Spleen (tissue), 11 donors: ENCODE measurements at regions not wholly inside any gene's neighbourhood (a gene's known extent, or its start where the extent isn't known, plus 50 kb on each side); places are given as distances from the start of the nearest gene placed in this dataset.

Experiments used
- DNase-seq: peaks from one replicate; pipeline ENCODE4 v3.0.0-alpha.2; 2020
- H3K27ac ChIP-seq, 8 donors: fragments of 200-600 bp; sonication (generic) in 7 of 8; 1 replicate in 4 of 8; 2 replicates in 4 of 8; pipeline versions ENCODE4 v1.5.0 to v1.8.0; 2016 to 2021; ENCODE audit warnings: inconsistent platforms in 4 of 8, mild to moderate bottlenecking in 4 of 8, moderate library complexity in 1 of 8
- H3K27me3 ChIP-seq, 7 donors: fragments of 200-600 bp; sonication (generic) in 6 of 7; replicated peaks in 1 of 7; 1 replicate in 4 of 7; 2 replicates in 3 of 7; pipeline versions ENCODE4 v1.5.0 to v1.8.0; 2016 to 2021; ENCODE audit warnings: inconsistent platforms in 3 of 7, mild to moderate bottlenecking in 1 of 7
- H3K36me3 ChIP-seq, 6 donors: fragments of 200-600 bp; sonication (generic) in 5 of 6; 1 replicate in 4 of 6; 2 replicates in 2 of 6; pipeline versions ENCODE4 v1.5.0 to v1.8.0; 2016 to 2021; ENCODE audit warnings: inconsistent platforms in 2 of 6
- H3K4me1 ChIP-seq, 6 donors: fragments of 200-600 bp; sonication (generic) in 5 of 6; 1 replicate in 3 of 6; 2 replicates in 3 of 6; pipeline versions ENCODE4 v1.5.0 to v1.8.0; 2016 to 2021; ENCODE audit warnings: inconsistent platforms in 3 of 6
- H3K4me3 ChIP-seq, 8 donors: fragments of 200-600 bp; sonication (generic) in 7 of 8; 1 replicate in 4 of 8; 2 replicates in 4 of 8; pipeline versions ENCODE4 v1.5.0 to v1.8.0; 2016 to 2021; ENCODE audit warnings: inconsistent platforms in 4 of 8, mild to moderate bottlenecking in 4 of 8, moderate library complexity in 2 of 8
- H3K9me3 ChIP-seq, 8 donors: fragments of 200-600 bp; sonication (generic) in 7 of 8; 1 replicate in 4 of 8; 2 replicates in 4 of 8; pipeline versions ENCODE4 v1.5.0 to v1.8.0; 2016 to 2021; ENCODE audit warnings: inconsistent platforms in 4 of 8
- CTCF ChIP-seq, 11 experiments: fragments of 200-600 bp in 7 of 11; fragments of 450-650 bp in 4 of 11; sonication (generic) in 4 of 11; IDR thresholded peaks in 8 of 11; conservative IDR thresholded peaks in 3 of 11; 1 replicate in 7 of 11; 2 replicates in 4 of 11; pipeline versions ENCODE4 v1.4.0 to v1.8.0; 2016 to 2021; ENCODE audit warnings: antibody characterized with exemption in 11 of 11, inconsistent platforms in 4 of 11, mild to moderate bottlenecking in 1 of 11
- POLR2A ChIP-seq, 3 donors: fragments of 450-650 bp; IDR thresholded peaks; one replicate each; pipeline ENCODE4 v1.5.1; 2017; ENCODE audit warnings: antibody characterized with exemption in 3 of 3, mild to moderate bottlenecking in 1 of 3
- POLR2AphosphoS5 ChIP-seq, 3 donors: sonication (generic); formaldehyde crosslinking; IDR thresholded peaks; one replicate each; pipeline ENCODE4 v1.5.1; 2017; ENCODE audit warnings: antibody characterized with exemption in 3 of 3
- WGBS, 5 donors: extraction: QIAGEN DNeasy Blood & Tissue Kit in 3 of 5; methylation state at CpG; one replicate each; pipeline versions ENCODE4 v1.1.5 to v1.1.7; 2013 to 2018; 5-methylcytosine and 5-hydroxymethylcytosine counted together
- intact Hi-C: fragments of 100-400 bp; cut with DNase I; formaldehyde crosslinking; loops from one replicate; pipeline ENCODE4 v1.15.0; 2023; ENCODE audit warnings: low total_unique reads
- donor health status: healthy with polysubstance abuse.
- donor health status: DM: no; HTN: no; CAD: no; lungs with moderate emphysema.
- donor health status: DM: no; HTN: no; CAD: no.
- donor health status: Bipolar disorder and iron deficiency.
- donor health status: healthy.
- donor health status: DM: no; HTN: no; CAD: no.
- donor health status: DM: yes; HTN: yes; CAD: no.

GRCh38 chr18:68147728-68148127 is 567.2 kb downstream of the TMX3 start:
- Histone ChIP-seq H3K27me3 (no peaks in the 10 kb centered on the region), H3K36me3 (no peaks in the 10 kb centered on the region), H3K27ac (no peak overlapping the region), H3K4me1 (no peaks in the 10 kb centered on the region), H3K9me3 (no peaks in the 10 kb centered on the region), H3K4me3 (no peak overlapping the region)
- TF ChIP-seq CTCF (IDR thresholded peaks at IDR 0.05 in 8 of 11, conservative IDR thresholded peaks at IDR 0.05 in 3 of 11) (no peak), POLR2A (IDR thresholded peaks at IDR 0.05) (no peak), POLR2AphosphoS5 (IDR thresholded peaks at IDR 0.05) (no peak)
- intact Hi-C loops: no loop called here
- DNase-seq: no peak
- 61 to 72% (median 70%) methylated on average over 2 of the region's 2 CpGs for WGBS, 5 donors

GRCh38 chr18:68121826-68122225 is 593.1 kb downstream of the TMX3 start:
- 80 to 93% (median 86%) methylated on average over 1 of the region's 1 CpG for WGBS, 5 donors
- H3K4me1 ChIP-seq: no peaks in the 10 kb centered on the region
- H3K4me3 ChIP-seq: no peak overlapping the region
- no peaks in the 10 kb centered on the region for H3K9me3 ChIP-seq
- intact Hi-C loops: no loop called here
- no peak for TF ChIP-seq POLR2A (IDR thresholded peaks at IDR 0.05)
- no peak for TF ChIP-seq POLR2AphosphoS5 (IDR thresholded peaks at IDR 0.05)
- no peak for TF ChIP-seq CTCF (IDR thresholded peaks at IDR 0.05 in 8 of 11, conservative IDR thresholded peaks at IDR 0.05 in 3 of 11)
- no peaks in the 10 kb centered on the region for H3K36me3 ChIP-seq
- DNase-seq: no peak
- no peaks in the 10 kb centered on the region for H3K27me3 ChIP-seq
- no peak overlapping the region for H3K27ac ChIP-seq

GRCh38 chr18:68121308-68121707 is 593.6 kb downstream of the TMX3 start:
- no peak overlapping the region for H3K27ac ChIP-seq
- whole genome bisulfite sequencing, 5 donors: 78 to 89% (median 82%) methylated on average over 5 of the region's 5 CpGs
- no peak for DNase-seq
- H3K36me3 ChIP-seq: no peaks in the 10 kb centered on the region
- no peaks in the 10 kb centered on the region for H3K4me1 ChIP-seq
- no peak overlapping the region for H3K4me3 ChIP-seq
- no peaks in the 10 kb centered on the region for H3K9me3 ChIP-seq
- H3K27me3 ChIP-seq: no peaks in the 10 kb centered on the region
- intact Hi-C loops: no loop called here
- no peak for TF ChIP-seq POLR2A (IDR thresholded peaks at IDR 0.05)
- TF ChIP-seq POLR2AphosphoS5 (IDR thresholded peaks at IDR 0.05): no peak
- no peak for TF ChIP-seq CTCF (IDR thresholded peaks at IDR 0.05 in 8 of 11, conservative IDR thresholded peaks at IDR 0.05 in 3 of 11)

- no peak overlapping the region for H3K4me3 ChIP-seq
- no peaks in the 10 kb centered on the region for H3K4me1 ChIP-seq
- 72 to 88% (median 81%) methylated on average over 2 of the region's 2 CpGs for WGBS, 5 donors
- no peak overlapping the region for H3K27ac ChIP-seq
- TF ChIP-seq POLR2A (IDR thresholded peaks at IDR 0.05) (no peak), CTCF (IDR thresholded peaks at IDR 0.05 in 8 of 11, conservative IDR thresholded peaks at IDR 0.05 in 3 of 11) (no peak), POLR2AphosphoS5 (IDR thresholded peaks at IDR 0.05) (no peak)
- no peaks in the 10 kb centered on the region for H3K9me3 ChIP-seq
- intact Hi-C loops: no loop called here
- H3K36me3 ChIP-seq: no peaks in the 10 kb centered on the region
- H3K27me3 ChIP-seq: no peaks in the 10 kb centered on the region
- DNase-seq: no peak
Measured at GRCh38 chr18:68114989-68115388, 598.5 kb upstream of the DSEL start.
